ENCODE measurements at regions not wholly inside any gene's neighbourhood (a gene's known extent, or its start where the extent isn't known, plus 50 kb on each side); places are given as distances from the start of the nearest gene placed in this dataset.

GRCh38 chr19:28367146-28367545 is 845.8 kb downstream of the UQCRFS1 start:
- TF ChIP-seq YY1 (IDR thresholded peaks at IDR 0.05; ENCODE audit: low read depth) (no peak), EP300 (IDR thresholded peaks at IDR 0.05; ENCODE audit: borderline replicate concordance) (no peak), NFIC (IDR thresholded peaks at IDR 0.05) (no peak), REST (IDR thresholded peaks at IDR 0.05; ENCODE audit: low read depth) (no peak), MAX (IDR thresholded peaks at IDR 0.05) (no peak), CEBPB (IDR thresholded peaks at IDR 0.05) (no peak), EGR1 (IDR thresholded peaks at IDR 0.05) (no peak), USF1 (IDR thresholded peaks at IDR 0.05) (no peak), TEAD4 (IDR thresholded peaks at IDR 0.05) (no peak), CREB1 (IDR thresholded peaks at IDR 0.05; ENCODE audit: low read depth) (no peak), RAD21 (IDR thresholded peaks at IDR 0.05; ENCODE audit: low read depth) (no peak), FOXM1 (IDR thresholded peaks at IDR 0.05; ENCODE audit: borderline replicate concordance, low read depth) (no peak)

GRCh38 chr19:28363254-28363653 is 849.7 kb downstream of the UQCRFS1 start:
- no peak for TF ChIP-seq EP300 (IDR thresholded peaks at IDR 0.05; ENCODE audit: borderline replicate concordance)
- TF ChIP-seq CEBPB (IDR thresholded peaks at IDR 0.05): no peak
- no peak for TF ChIP-seq CREB1 (IDR thresholded peaks at IDR 0.05; ENCODE audit: low read depth)
- no peak for TF ChIP-seq TCF12 (IDR thresholded peaks at IDR 0.05; ENCODE audit: low read depth)
- TF ChIP-seq USF1 (IDR thresholded peaks at IDR 0.05): no peak
- TF ChIP-seq ZBTB7A (IDR thresholded peaks at IDR 0.05; ENCODE audit: low read depth): no peak

GRCh38 chr19:28359431-28360414 is 853.2 kb downstream of the UQCRFS1 start:
- TF ChIP-seq MAX (IDR thresholded peaks at IDR 0.05): no peak
- no peak for TF ChIP-seq FOXM1 (IDR thresholded peaks at IDR 0.05; ENCODE audit: borderline replicate concordance, low read depth)
- TF ChIP-seq EGR1 (IDR thresholded peaks at IDR 0.05): no peak
- TF ChIP-seq REST (IDR thresholded peaks at IDR 0.05; ENCODE audit: low read depth): no peak

GRCh38 chr19:28358633-28359032 is 854.3 kb downstream of the UQCRFS1 start:
- no peak for TF ChIP-seq RAD21 (IDR thresholded peaks at IDR 0.05; ENCODE audit: low read depth)
- TF ChIP-seq NFIC (IDR thresholded peaks at IDR 0.05): no peak
- no peak for TF ChIP-seq CEBPB (IDR thresholded peaks at IDR 0.05)
- TF ChIP-seq MAX (IDR thresholded peaks at IDR 0.05): no peak

GRCh38 chr19:28351761-28352160 is 861.2 kb downstream of the UQCRFS1 start:
- no peak for TF ChIP-seq EGR1 (IDR thresholded peaks at IDR 0.05)
- TF ChIP-seq CEBPB (IDR thresholded peaks at IDR 0.05): no peak
- TF ChIP-seq TEAD4 (IDR thresholded peaks at IDR 0.05): no peak
- TF ChIP-seq RAD21 (IDR thresholded peaks at IDR 0.05; ENCODE audit: low read depth): no peak
- TF ChIP-seq TCF12 (IDR thresholded peaks at IDR 0.05; ENCODE audit: low read depth): no peak
- TF ChIP-seq MAX (IDR thresholded peaks at IDR 0.05): no peak
- TF ChIP-seq REST (IDR thresholded peaks at IDR 0.05; ENCODE audit: low read depth): no peak
- no peak for TF ChIP-seq NFIC (IDR thresholded peaks at IDR 0.05)
- no peak for TF ChIP-seq FOXM1 (IDR thresholded peaks at IDR 0.05; ENCODE audit: borderline replicate concordance, low read depth)
- TF ChIP-seq USF1 (IDR thresholded peaks at IDR 0.05): no peak
- TF ChIP-seq EP300 (IDR thresholded peaks at IDR 0.05; ENCODE audit: borderline replicate concordance): no peak
- TF ChIP-seq TAF1 (IDR thresholded peaks at IDR 0.05; ENCODE audit: low read depth): no peak
- TF ChIP-seq YY1 (IDR thresholded peaks at IDR 0.05; ENCODE audit: low read depth): no peak
- no peak for TF ChIP-seq CREB1 (IDR thresholded peaks at IDR 0.05; ENCODE audit: low read depth)
- TF ChIP-seq ZBTB7A (IDR thresholded peaks at IDR 0.05; ENCODE audit: low read depth): no peak

Measured in Ishikawa (cell line).